ENCODE measurements at regions not wholly inside any gene's neighbourhood (a gene's known extent, or its start where the extent isn't known, plus 50 kb on each side); places are given as distances from the start of the nearest gene placed in this dataset.

- ChIA-PET POLR2A (no interaction called here), CTCF (ENCODE audit: unreplicated experiment) (no interaction called here)
- Histone ChIP-seq H3K79me2 (ENCODE audit: insufficient read depth, low read depth, low read length) (no peaks in the 10 kb centered on the region), H3K4me3 (ENCODE audit: low read depth, low read length, poor library complexity, severe bottlenecking) (no peak overlapping the region), H3K9me3 (ENCODE audit: low read length) (no peaks in the 10 kb centered on the region), H4K20me1 (ENCODE audit: insufficient read depth, low read length) (no peaks in the 10 kb centered on the region), H3K27ac (ENCODE audit: low read depth, low read length, poor library complexity, severe bottlenecking) (no peak overlapping the region), H3K9me2 (ENCODE audit: insufficient read depth, low read length) (no peaks in the 10 kb centered on the region), H3K4me1 (ENCODE audit: insufficient read depth, low read length, poor library complexity, severe bottlenecking) (no peaks in the 10 kb centered on the region), H2AFZ (ENCODE audit: low read length) (no peak overlapping the region), H3K4me2 (ENCODE audit: low read length) (no peak overlapping the region), H3K36me3 (ENCODE audit: insufficient read depth, low read length) (no peaks in the 10 kb centered on the region)
- no peak for TF ChIP-seq EZH2phosphoT487 (IDR thresholded peaks at IDR 0.05; ENCODE audit: borderline replicate concordance, low read depth, low read length)
- TF ChIP-seq, protein P1, sequence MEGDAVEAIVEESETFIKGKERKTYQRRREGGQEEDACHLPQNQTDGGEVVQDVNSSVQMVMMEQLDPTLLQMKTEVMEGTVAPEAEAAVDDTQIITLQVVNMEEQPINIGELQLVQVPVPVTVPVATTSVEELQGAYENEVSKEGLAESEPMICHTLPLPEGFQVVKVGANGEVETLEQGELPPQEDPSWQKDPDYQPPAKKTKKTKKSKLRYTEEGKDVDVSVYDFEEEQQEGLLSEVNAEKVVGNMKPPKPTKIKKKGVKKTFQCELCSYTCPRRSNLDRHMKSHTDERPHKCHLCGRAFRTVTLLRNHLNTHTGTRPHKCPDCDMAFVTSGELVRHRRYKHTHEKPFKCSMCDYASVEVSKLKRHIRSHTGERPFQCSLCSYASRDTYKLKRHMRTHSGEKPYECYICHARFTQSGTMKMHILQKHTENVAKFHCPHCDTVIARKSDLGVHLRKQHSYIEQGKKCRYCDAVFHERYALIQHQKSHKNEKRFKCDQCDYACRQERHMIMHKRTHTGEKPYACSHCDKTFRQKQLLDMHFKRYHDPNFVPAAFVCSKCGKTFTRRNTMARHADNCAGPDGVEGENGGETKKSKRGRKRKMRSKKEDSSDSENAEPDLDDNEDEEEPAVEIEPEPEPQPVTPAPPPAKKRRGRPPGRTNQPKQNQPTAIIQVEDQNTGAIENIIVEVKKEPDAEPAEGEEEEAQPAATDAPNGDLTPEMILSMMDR (conservative IDR thresholded peaks at IDR 0.05; ENCODE audit: low read length) = no peak
- no peak for DNase-seq (ENCODE audit: low spot score)
- no TSS peak for BruUV-seq (replicated peaks)
- intact Hi-C loops (cut with micrococcal nuclease; ENCODE audit: unreplicated experiment) = no loop called here
Measured at GRCh38 chrX:34223574-34223973, 91.5 kb upstream of the FAM47A start.

DNA sequence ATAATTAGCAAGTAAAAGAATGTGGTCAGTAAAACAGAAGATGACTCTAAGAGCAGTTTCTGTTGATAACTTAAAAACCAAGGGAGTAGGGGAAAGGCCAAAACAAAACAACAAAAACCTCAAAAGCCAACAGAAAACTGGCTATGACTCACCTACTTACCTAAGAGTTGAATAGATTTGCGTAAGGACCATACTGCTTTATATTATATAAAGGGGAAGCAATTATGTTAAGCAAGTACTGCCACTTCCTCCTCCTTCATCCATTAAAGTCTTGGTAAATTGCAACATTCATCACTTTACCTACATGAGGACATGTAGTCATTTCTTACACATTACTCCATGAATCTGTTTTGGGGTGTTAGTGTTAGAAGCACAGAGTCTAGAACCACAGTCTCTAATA is 85.9 kb upstream of the FAM47A start:
- H3K4me2 ChIP-seq (ENCODE audit: low read length) = no peak overlapping the region
- no peak for DNase-seq (ENCODE audit: low spot score)
- BruUV-seq (replicated peaks) = no TSS peak
- no peak overlapping the region for H3K27ac ChIP-seq (ENCODE audit: low read depth, low read length, poor library complexity, severe bottlenecking)
- no peak for TF ChIP-seq EZH2phosphoT487 (IDR thresholded peaks at IDR 0.05; ENCODE audit: borderline replicate concordance, low read depth, low read length)
- TF ChIP-seq, protein P1 (conservative IDR thresholded peaks at IDR 0.05; ENCODE audit: low read length) = no peak
- ChIA-PET CTCF (ENCODE audit: unreplicated experiment) (no interaction called here), POLR2A (no interaction called here)
- no peaks in the 10 kb centered on the region for H3K4me1 ChIP-seq (ENCODE audit: insufficient read depth, low read length, poor library complexity, severe bottlenecking)
- no peaks in the 10 kb centered on the region for H3K9me3 ChIP-seq (ENCODE audit: low read length)
- H3K36me3 ChIP-seq (ENCODE audit: insufficient read depth, low read length) = no peaks in the 10 kb centered on the region
- intact Hi-C loops (cut with micrococcal nuclease; ENCODE audit: unreplicated experiment) = no loop called here
- H3K79me2 ChIP-seq (ENCODE audit: insufficient read depth, low read depth, low read length) = no peaks in the 10 kb centered on the region
- no peak overlapping the region for H2AFZ ChIP-seq (ENCODE audit: low read length)
- no peak overlapping the region for H3K4me3 ChIP-seq (ENCODE audit: low read depth, low read length, poor library complexity, severe bottlenecking)
- no peaks in the 10 kb centered on the region for H4K20me1 ChIP-seq (ENCODE audit: insufficient read depth, low read length)
- no peaks in the 10 kb centered on the region for H3K9me2 ChIP-seq (ENCODE audit: insufficient read depth, low read length)

GRCh38 chrX:34197946-34198345 is 65.8 kb upstream of the FAM47A start:
- DNase-seq (ENCODE audit: low spot score) = no peak
- no peaks in the 10 kb centered on the region for H3K36me3 ChIP-seq (ENCODE audit: insufficient read depth, low read length)
- no peak overlapping the region for H2AFZ ChIP-seq (ENCODE audit: low read length)
- no peaks in the 10 kb centered on the region for H3K9me3 ChIP-seq (ENCODE audit: low read length)
- H3K4me2 ChIP-seq (ENCODE audit: low read length) = no peak overlapping the region
- no peaks in the 10 kb centered on the region for H3K79me2 ChIP-seq (ENCODE audit: insufficient read depth, low read depth, low read length)
- H4K20me1 ChIP-seq (ENCODE audit: insufficient read depth, low read length) = no peaks in the 10 kb centered on the region
- no peak for TF ChIP-seq EZH2phosphoT487 (IDR thresholded peaks at IDR 0.05; ENCODE audit: borderline replicate concordance, low read depth, low read length)
- TF ChIP-seq, protein P1 (conservative IDR thresholded peaks at IDR 0.05; ENCODE audit: low read length) = no peak
- no peaks in the 10 kb centered on the region for H3K9me2 ChIP-seq (ENCODE audit: insufficient read depth, low read length)
- no peaks in the 10 kb centered on the region for H3K4me1 ChIP-seq (ENCODE audit: insufficient read depth, low read length, poor library complexity, severe bottlenecking)
- H3K4me3 ChIP-seq (ENCODE audit: low read depth, low read length, poor library complexity, severe bottlenecking) = no peak overlapping the region
- CTCF ChIA-PET (ENCODE audit: unreplicated experiment) = no interaction called here
- intact Hi-C loops (cut with micrococcal nuclease; ENCODE audit: unreplicated experiment) = no loop called here
- POLR2A ChIA-PET = no interaction called here
- no TSS peak for BruUV-seq (replicated peaks)
- H3K27ac ChIP-seq (ENCODE audit: low read depth, low read length, poor library complexity, severe bottlenecking) = no peak overlapping the region

Measured in OCI-LY7 (cell line).